Astrocyte (in vitro differentiated cells and primary cell): ENCODE measurements at regions not wholly inside any gene's neighbourhood (a gene's known extent, or its start where the extent isn't known, plus 50 kb on each side); places are given as distances from the start of the nearest gene placed in this dataset.

Experiments used
- DNase-seq: peaks from one replicate; pipeline ENCODE4 v3.0.0-alpha.2; 2010; ENCODE audit warnings: low read depth
- FAIRE-seq: peaks from 2 replicates; lab custom pipeline; 2011; peaks lifted over from hg19 to GRCh38; lab: Jason Lieb, UNC
- H2AFZ ChIP-seq: 2 replicates; pipeline ENCODE4 v1.6.0; 2012; ENCODE audit warnings: low read depth, low read length, inconsistent platforms
- H3K27ac ChIP-seq: 2 replicates; pipeline ENCODE4 v1.5.1; 2011; ENCODE audit warnings: low read depth, low read length, inconsistent platforms
- H3K27me3 ChIP-seq: 2 replicates; pipeline ENCODE4 v1.6.0; 2011; ENCODE audit warnings: low read length, inconsistent platforms; ENCODE audit not compliant: insufficient read depth
- H3K36me3 ChIP-seq: 2 replicates; pipeline ENCODE4 v1.5.1; 2011; ENCODE audit warnings: low read length, inconsistent platforms; ENCODE audit not compliant: insufficient read depth
- H3K4me1 ChIP-seq: 2 replicates; pipeline ENCODE4 v1.5.1; 2011; ENCODE audit warnings: low read length, inconsistent platforms; ENCODE audit not compliant: insufficient read depth
- H3K4me2 ChIP-seq: 2 replicates; pipeline ENCODE4 v1.6.0; 2012; ENCODE audit warnings: low read length, inconsistent platforms
- H3K4me3 ChIP-seq: 2 replicates; pipeline ENCODE4 v1.5.1; 2011; ENCODE audit warnings: low read depth, mild to moderate bottlenecking, low read length, inconsistent platforms; ENCODE audit not compliant: insufficient read depth
- H3K79me2 ChIP-seq: 2 replicates; pipeline ENCODE4 v1.6.0; 2012; ENCODE audit warnings: mild to moderate bottlenecking, low read length, inconsistent platforms; ENCODE audit not compliant: insufficient read depth
- H3K9ac ChIP-seq: 2 replicates; pipeline ENCODE4 v1.6.0; 2012; ENCODE audit warnings: mild to moderate bottlenecking, low read length, inconsistent platforms
- H3K9me3 ChIP-seq: 2 replicates; pipeline ENCODE4 v1.5.1; 2012; ENCODE audit warnings: low read depth, mild to moderate bottlenecking, low read length, inconsistent platforms; ENCODE audit not compliant: insufficient read depth
- H4K20me1 ChIP-seq: 2 replicates; pipeline ENCODE4 v1.6.0; 2012; ENCODE audit warnings: low read length, inconsistent platforms; ENCODE audit not compliant: insufficient read depth
- H3K27ac Mint-ChIP-seq: one replicate; pipeline ENCODE4 v1.8.0; 2021; ENCODE audit warnings: mild to moderate bottlenecking, mixed read lengths; ENCODE audit not compliant: unreplicated experiment
- H3K27me3 Mint-ChIP-seq: one replicate; pipeline ENCODE4 v1.8.0; 2021; ENCODE audit warnings: low read depth, mixed read lengths; ENCODE audit not compliant: unreplicated experiment
- H3K36me3 Mint-ChIP-seq: one replicate; pipeline ENCODE4 v1.8.0; 2021; ENCODE audit warnings: low read depth, mixed read lengths; ENCODE audit not compliant: unreplicated experiment
- H3K4me1 Mint-ChIP-seq: one replicate; pipeline ENCODE4 v1.8.0; 2021; ENCODE audit warnings: low read depth, mixed read lengths; ENCODE audit not compliant: unreplicated experiment
- H3K4me3 Mint-ChIP-seq: one replicate; pipeline ENCODE4 v1.8.0; 2021; ENCODE audit warnings: mild to moderate bottlenecking, moderate library complexity, mixed read lengths; ENCODE audit not compliant: unreplicated experiment
- H3K9me3 Mint-ChIP-seq: one replicate; pipeline ENCODE4 v1.8.0; 2021; ENCODE audit warnings: mild to moderate bottlenecking, mixed read lengths; ENCODE audit not compliant: unreplicated experiment
- EZH2 ChIP-seq: IDR thresholded peaks from 2 replicates; pipeline ENCODE4 v1.6.1; 2012; ENCODE audit warnings: mild to moderate bottlenecking, low read length, inconsistent platforms; ENCODE audit not compliant: insufficient read depth
- TF ChIP-seq, protein P1 (sequence below): IDR thresholded peaks from 2 replicates; pipeline ENCODE4 v1.5.1; 2011; ENCODE audit warnings: low read depth, mild to moderate bottlenecking, inconsistent platforms, low read length, moderate library complexity; ENCODE audit not compliant: insufficient read depth

DNA sequence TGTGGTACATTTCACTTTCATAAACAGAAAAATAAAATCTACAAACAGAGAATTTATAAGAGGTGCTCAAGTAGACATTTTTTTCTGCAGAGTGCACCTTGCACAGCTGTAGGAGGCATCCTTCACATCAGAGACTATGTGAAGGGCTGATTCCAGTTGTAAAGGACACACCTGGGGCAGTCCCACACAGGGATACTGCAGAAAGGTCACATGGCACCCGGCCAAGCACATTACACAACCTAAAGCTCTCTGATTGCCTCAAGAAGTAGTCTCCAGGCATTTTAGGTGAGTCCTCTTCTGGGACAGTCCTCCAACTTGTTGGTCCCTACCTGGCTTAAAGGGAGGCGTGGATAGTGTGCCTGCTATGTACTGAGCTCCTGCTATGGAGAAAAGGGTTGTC lies 502.9 kb upstream of the NOX3 start:
- no peak overlapping the region for H3K4me3 ChIP-seq
- H3K9me3 Mint-ChIP-seq = peaks cover 10% of the 10 kb centered on the region
- no peaks in the 10 kb centered on the region for H3K4me1 Mint-ChIP-seq
- no peaks in the 10 kb centered on the region for H3K36me3 ChIP-seq
- DNase-seq = no peak
- H3K9ac ChIP-seq = no peak overlapping the region
- no peaks in the 10 kb centered on the region for H3K4me1 ChIP-seq
- no peak overlapping the region for H3K27ac ChIP-seq
- H3K4me3 Mint-ChIP-seq = no peak overlapping the region
- H4K20me1 ChIP-seq = no peaks in the 10 kb centered on the region
- TF ChIP-seq, protein P1, sequence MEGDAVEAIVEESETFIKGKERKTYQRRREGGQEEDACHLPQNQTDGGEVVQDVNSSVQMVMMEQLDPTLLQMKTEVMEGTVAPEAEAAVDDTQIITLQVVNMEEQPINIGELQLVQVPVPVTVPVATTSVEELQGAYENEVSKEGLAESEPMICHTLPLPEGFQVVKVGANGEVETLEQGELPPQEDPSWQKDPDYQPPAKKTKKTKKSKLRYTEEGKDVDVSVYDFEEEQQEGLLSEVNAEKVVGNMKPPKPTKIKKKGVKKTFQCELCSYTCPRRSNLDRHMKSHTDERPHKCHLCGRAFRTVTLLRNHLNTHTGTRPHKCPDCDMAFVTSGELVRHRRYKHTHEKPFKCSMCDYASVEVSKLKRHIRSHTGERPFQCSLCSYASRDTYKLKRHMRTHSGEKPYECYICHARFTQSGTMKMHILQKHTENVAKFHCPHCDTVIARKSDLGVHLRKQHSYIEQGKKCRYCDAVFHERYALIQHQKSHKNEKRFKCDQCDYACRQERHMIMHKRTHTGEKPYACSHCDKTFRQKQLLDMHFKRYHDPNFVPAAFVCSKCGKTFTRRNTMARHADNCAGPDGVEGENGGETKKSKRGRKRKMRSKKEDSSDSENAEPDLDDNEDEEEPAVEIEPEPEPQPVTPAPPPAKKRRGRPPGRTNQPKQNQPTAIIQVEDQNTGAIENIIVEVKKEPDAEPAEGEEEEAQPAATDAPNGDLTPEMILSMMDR = no peak
- no peak for TF ChIP-seq EZH2
- no peaks in the 10 kb centered on the region for H3K79me2 ChIP-seq
- H3K4me2 ChIP-seq = no peak overlapping the region
- peaks cover 11% of the 10 kb centered on the region for H3K27me3 Mint-ChIP-seq
- no peak for FAIRE-seq
- no peak overlapping the region for H3K27ac Mint-ChIP-seq
- H3K27me3 ChIP-seq = no peaks in the 10 kb centered on the region
- no peaks in the 10 kb centered on the region for H3K9me3 ChIP-seq
- H2AFZ ChIP-seq = no peak overlapping the region
- no peaks in the 10 kb centered on the region for H3K36me3 Mint-ChIP-seq

DNA sequence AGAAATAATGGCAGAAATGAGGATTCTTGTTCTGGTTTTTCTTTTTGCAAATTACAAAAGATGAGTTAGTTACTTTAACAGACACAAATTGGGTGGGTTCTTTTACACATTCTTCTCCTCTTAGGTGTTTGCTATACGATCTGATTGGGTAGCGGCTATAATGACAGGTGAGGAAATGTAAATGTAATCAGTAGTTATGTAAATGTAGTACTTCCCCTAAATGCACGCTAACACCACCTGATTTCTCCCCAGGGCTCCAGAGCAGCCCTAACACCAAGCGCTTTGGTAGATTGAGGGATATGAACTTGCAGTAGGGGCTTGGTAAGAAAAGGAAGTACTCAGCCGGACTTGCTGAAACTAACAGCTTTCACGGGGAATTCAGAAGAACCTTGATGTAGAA lies 499.4 kb upstream of the NOX3 start:
- Histone ChIP-seq H3K4me3 (no peak overlapping the region), H4K20me1 (no peaks in the 10 kb centered on the region), H3K27ac (no peak overlapping the region), H3K9me3 (no peaks in the 10 kb centered on the region), H3K36me3 (no peaks in the 10 kb centered on the region), H3K27me3 (no peaks in the 10 kb centered on the region), H2AFZ (no peak overlapping the region), H3K4me1 (no peaks in the 10 kb centered on the region), H3K9ac (no peak overlapping the region), H3K4me2 (no peak overlapping the region), H3K79me2 (no peaks in the 10 kb centered on the region)
- Mint-ChIP-seq H3K27ac (no peak overlapping the region), H3K4me3 (no peak overlapping the region), H3K4me1 (no peaks in the 10 kb centered on the region), H3K36me3 (no peaks in the 10 kb centered on the region), H3K9me3 (peaks cover under 1% of the 10 kb centered on the region), H3K27me3 (peaks cover 13% of the 10 kb centered on the region)
- FAIRE-seq (no peak), DNase-seq (no peak)
- TF ChIP-seq EZH2 = no peak

DNA sequence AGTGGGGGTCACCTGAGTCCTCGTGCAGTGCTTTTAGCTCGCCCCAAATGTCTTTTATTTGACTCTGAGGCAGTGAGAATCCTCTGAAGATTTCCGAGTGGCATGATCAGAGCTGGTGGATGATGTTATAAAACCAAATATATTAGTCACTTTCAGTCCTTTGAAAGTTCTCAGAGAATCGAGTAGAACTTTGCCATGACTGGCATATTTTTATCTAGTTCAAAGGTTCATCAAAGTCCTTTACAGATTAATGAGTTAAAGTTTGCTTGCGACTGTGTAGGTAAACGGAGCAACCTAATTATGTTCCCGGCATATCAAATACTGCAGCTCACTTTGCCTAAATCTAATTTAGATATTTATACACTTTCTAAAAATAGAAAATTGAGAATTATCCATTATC lies 498.5 kb upstream of the NOX3 start:
- Mint-ChIP-seq H3K4me3 (no peak overlapping the region), H3K27ac (no peak overlapping the region), H3K36me3 (no peaks in the 10 kb centered on the region), H3K9me3 (no peaks in the 10 kb centered on the region), H3K27me3 (peaks cover 8% of the 10 kb centered on the region), H3K4me1 (no peaks in the 10 kb centered on the region)
- Histone ChIP-seq H3K9me3 (no peaks in the 10 kb centered on the region), H3K79me2 (no peaks in the 10 kb centered on the region), H3K36me3 (no peaks in the 10 kb centered on the region), H3K27me3 (no peaks in the 10 kb centered on the region), H3K9ac (no peak overlapping the region), H3K4me1 (no peaks in the 10 kb centered on the region), H3K4me2 (no peak overlapping the region), H4K20me1 (no peaks in the 10 kb centered on the region), H3K27ac (no peak overlapping the region), H2AFZ (no peak overlapping the region), H3K4me3 (no peak overlapping the region)
- FAIRE-seq (no peak), DNase-seq (no peak)
- TF ChIP-seq, protein P1 = no peak
